Left forelimb (tissue), 1 donor: ENCODE measurements at regions not wholly inside any gene's neighbourhood (a gene's known extent, or its start where the extent isn't known, plus 50 kb on each side); places are given as distances from the start of the nearest gene placed in this dataset.

ENCODE experiments used
- DNase-seq: peaks from one replicate; pipeline ENCODE4 v3.0.0-alpha.2; 2018; ENCODE audit warnings: low spot score

GRCh38 chr9:82216435-82216834, 227.9 kb downstream of the SPATA31D1 start:
- no peak for DNase-seq

GRCh38 chr9:82223442-82223841, 234.9 kb downstream of the SPATA31D1 start:
- no peak for DNase-seq

- no peak for DNase-seq
Observed at GRCh38 chr9:82231411-82231810, 242.8 kb downstream of the SPATA31D1 start.

- DNase-seq: no peak
Observed at GRCh38 chr9:82234160-82234943, 245.8 kb downstream of the SPATA31D1 start.

- no peak for DNase-seq
Observed at GRCh38 chr9:82242285-82242963, 253.9 kb downstream of the SPATA31D1 start.

GRCh38 chr9:82247318-82247717, 258.7 kb downstream of the SPATA31D1 start:
- no peak for DNase-seq

GRCh38 chr9:82252116-82252515, 263.5 kb downstream of the SPATA31D1 start:
- no peak for DNase-seq

GRCh38 chr9:82254646-82255367, 266.2 kb downstream of the SPATA31D1 start:
- no peak for DNase-seq

GRCh38 chr9:82255481-82256176, 267.1 kb downstream of the SPATA31D1 start:
- no peak for DNase-seq

GRCh38 chr9:82260691-82261090, 272.1 kb downstream of the SPATA31D1 start:
- DNase-seq: no peak

GRCh38 chr9:82263619-82264018, 275.0 kb downstream of the SPATA31D1 start:
- no peak for DNase-seq

- DNase-seq: no peak
Observed at GRCh38 chr9:82271106-82271561, 282.6 kb downstream of the SPATA31D1 start.

- no peak for DNase-seq
Observed at GRCh38 chr9:82273121-82273520, 284.5 kb downstream of the SPATA31D1 start.

- no peak for DNase-seq
Observed at GRCh38 chr9:82275258-82275927, 286.8 kb downstream of the SPATA31D1 start.

GRCh38 chr9:82281066-82281465, 292.5 kb downstream of the SPATA31D1 start:
- no peak for DNase-seq

GRCh38 chr9:82284758-82285157, 296.2 kb downstream of the SPATA31D1 start:
- no peak for DNase-seq

GRCh38 chr9:82295181-82295580, 306.6 kb downstream of the SPATA31D1 start:
- no peak for DNase-seq

- no peak for DNase-seq
Observed at GRCh38 chr9:82299870-82300269, 311.3 kb downstream of the SPATA31D1 start.

- no peak for DNase-seq
Observed at GRCh38 chr9:82302968-82303655, 314.5 kb downstream of the SPATA31D1 start.

GRCh38 chr9:82308836-82309235, 320.3 kb downstream of the SPATA31D1 start:
- no peak for DNase-seq

GRCh38 chr9:82313697-82314096, 325.1 kb downstream of the SPATA31D1 start:
- no peak for DNase-seq
